NCI-H146 treated with DMSO at 0.1 percent for 48 hours (cell line): ENCODE measurements at regions not wholly inside any gene's neighbourhood (a gene's known extent, or its start where the extent isn't known, plus 50 kb on each side); places are given as distances from the start of the nearest gene placed in this dataset.
"Not testable (repeated sequence)": the region's sequence is repeated elsewhere in the genome, so short reads cannot be mapped to it uniquely, and the experiment has no call there.

ENCODE experiments used
- DNase-seq: peaks from one replicate; lab custom pipeline; 2025; ENCODE audit not compliant: unreplicated experiment; lab: John Stamatoyannopoulos, UW

DNA sequence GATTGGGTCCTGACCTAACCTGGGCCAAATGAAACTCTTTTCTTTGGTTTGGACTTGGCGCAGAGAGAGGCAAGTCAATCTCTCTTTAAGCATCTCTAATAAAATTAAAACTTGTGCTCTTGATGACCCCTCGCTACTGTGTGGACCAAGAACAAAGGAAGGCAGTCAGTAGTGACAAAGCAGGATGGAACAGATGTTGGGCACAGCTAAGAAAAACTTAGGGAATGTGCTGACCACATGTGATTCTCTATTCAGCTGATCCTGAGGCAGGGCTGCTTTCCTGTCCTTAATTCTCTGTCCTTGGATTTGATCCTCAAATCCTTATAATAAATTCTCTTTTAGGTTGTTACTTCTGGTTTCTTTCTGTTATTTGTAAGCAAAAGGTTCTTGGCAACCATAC lies 259.9 kb downstream of the ZIC1 start:
- no peak for DNase-seq

DNA sequence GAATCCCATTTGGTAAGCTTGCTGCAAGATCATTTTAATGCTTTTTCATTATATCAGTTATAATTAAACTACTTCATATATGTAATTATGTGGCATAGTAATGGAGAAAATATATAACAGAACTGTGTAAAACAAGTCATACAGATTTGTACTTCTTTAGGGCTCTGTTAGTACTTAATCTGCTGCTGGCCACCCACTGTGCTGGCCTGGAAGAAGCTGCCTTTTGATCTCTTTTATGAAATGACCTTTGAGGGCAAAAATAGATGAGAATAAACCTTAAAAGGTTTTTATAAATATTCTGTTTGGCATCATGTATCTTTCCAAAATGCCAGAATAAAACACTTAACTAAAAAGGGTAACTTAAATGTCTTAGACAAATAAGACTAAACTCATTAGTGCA lies 262.9 kb downstream of the ZIC1 start:
- no peak for DNase-seq

DNA sequence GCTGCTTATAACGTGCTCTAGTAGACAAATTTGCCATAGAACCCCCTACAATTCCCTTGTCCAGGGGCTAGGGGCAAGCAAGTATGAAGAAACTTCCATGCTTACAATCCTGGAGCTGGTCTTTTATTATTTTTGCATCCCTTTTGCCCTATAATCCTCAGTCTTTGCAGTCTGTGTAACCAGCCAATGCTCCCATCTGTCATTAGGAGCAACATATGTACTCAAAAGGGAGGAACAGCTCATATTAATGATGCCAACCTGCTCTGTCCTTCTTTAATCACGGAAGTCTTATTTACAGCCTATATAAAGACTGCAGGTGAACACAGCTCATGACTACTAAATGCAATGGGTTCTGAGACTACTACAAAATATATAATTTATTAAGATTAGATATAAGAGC lies 263.3 kb downstream of the ZIC1 start:
- no peak for DNase-seq

DNA sequence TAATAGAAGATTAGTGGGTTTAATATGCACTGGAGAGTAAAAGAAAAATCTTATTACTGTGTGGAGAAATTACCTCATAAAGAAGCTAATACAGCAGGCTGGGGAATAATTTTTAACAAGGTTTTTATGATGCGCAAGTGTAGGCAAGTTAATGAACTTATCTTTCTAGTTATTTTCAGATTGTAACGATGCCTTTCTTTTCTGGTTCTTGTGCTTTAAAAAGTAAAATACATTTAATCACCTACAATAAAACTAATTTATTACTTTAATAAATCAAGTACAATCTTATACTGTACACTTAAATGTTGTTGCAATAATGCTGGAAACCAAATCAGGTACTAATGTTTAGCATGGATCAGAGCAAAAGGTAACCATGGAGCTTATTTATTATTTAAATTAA lies 266.6 kb downstream of the ZIC1 start:
- no peak for DNase-seq

DNA sequence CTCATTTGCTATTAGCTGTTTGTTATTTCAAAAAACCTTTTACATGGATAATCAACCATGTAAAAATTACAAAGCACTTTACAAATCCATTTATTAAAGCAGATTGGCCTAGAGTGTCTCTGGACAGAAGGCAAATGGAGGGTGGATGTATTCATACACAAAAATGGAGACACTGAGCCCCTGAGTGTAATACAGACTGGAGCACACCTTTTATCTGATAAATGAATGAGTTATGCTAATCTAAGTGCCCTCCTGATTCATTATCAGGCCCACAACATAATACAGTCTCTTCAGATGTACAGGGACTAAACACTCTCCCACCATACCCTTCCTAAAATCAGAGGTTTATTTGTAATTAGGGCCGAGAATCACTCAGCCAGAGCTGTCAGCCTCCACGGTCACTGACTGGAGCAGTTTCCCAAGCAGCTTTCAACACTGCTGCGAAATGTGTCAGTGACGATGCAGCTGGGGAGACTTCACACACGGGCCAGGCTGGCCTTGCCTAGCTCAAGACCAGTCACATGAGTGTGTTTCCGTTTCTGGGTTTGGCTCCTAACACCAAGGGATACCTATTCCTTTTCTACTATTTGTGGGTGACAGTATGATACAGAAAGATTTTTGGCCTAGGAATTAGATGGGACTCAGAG lies 271.8 kb downstream of the ZIC1 start:
- no peak for DNase-seq

DNA sequence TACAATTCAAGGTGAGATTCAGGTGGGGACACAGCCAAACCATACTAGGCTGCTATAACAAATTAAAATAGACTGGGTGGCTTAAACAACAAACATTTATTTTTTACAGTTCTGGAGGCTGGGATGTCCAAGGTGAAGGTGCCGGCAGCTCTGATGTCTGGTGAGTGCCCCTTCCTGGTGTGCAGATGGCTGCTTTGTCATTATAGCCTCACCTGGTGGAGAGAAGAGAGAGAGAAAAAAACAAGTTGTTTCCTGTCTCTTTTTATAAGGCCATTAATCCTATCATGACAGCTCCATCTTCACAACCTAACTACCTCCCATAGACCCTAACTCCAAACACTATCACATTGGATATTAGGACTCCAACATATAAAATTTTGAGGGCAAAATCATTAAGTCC lies 279.7 kb downstream of the ZIC1 start:
- DNase-seq = no peak

DNA sequence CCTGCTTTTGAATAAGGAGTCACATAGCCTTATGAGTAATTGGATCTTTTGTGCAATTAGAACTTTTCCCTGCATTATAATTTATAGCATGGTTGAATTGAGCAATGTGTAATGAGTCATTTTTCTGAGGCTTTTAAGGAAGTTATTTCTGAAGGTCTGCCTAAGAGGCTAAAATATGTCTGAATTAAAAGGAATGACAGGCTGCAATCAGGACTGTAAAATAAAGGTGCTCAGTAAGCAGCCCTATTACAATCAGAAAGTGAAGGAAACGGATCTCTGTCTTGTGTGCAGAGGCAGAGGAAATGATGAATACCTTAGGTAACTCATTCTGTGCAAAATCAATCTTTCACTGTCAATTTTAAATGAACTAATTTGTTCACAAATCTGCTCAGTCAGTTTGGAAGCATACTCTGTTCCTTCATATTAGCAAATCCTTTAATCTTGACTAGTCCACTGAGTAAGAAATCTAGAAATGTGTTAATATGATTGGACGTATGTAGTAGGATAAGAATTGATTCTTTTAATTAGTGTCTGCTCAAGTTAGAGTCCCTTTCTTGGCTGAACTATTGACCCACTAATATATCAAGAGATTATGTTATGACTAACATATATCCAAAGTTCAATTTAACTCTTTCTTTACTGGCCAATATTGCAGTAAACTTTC lies 290.1 kb downstream of the ZIC1 start:
- no peak for DNase-seq

DNA sequence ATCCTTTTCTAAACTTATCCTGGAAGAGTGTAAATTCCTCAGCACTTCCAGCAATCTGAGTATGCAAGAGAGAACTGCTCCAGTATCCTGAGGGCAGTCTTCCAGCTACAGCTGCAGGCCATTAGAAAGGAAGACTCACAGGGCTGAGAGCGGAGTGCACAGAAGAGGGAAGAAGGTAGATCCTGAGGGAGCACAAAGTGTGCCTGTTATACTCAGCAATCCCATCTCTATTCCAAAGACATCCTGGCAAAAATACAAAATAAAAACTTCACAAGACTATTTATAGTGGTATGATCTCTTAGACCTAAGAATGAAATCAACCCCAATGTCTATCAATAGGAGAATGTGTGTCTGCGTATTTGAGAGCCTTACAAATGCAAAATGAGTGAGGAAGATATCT lies 292.0 kb downstream of the ZIC1 start:
- DNase-seq = no peak

DNA sequence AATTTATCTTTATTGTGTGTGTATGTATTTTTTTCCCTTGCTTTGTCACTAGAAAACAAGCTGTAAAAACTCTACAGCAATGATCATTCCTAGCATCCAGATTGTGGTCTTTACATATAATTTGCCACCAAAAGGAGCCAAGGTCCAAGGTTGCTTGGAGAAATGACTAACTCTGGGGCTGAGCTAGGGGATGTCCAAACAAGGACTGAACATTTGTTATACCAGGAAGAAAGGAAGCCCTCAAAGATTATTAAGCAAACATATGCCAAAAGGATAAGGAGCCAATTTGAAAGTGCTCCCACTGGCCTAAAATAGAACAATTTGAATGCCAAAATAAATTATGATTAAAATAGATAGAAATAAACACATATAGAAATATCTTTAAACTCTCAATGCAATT lies 293.3 kb downstream of the ZIC1 start:
- DNase-seq = no peak

DNA sequence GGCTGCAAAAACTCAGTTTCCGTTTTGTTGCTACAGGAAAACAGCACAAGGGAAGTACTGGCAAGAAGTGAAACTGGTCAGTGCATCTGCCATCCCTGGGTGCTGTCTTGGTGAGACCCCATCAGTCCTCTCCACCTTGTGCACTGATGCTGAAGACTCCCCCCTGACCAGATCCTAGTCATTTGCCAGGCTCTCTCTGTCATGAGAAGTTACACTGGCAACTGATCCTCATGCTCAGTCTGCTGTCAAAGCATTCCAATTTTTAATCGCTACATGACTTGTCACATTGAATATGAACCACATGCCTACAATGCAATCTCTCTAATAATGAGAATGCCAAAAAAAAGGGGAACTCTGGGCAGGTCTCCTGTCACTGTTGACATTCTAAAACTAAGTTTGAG lies 296.5 kb downstream of the ZIC1 start:
- DNase-seq = no peak

DNA sequence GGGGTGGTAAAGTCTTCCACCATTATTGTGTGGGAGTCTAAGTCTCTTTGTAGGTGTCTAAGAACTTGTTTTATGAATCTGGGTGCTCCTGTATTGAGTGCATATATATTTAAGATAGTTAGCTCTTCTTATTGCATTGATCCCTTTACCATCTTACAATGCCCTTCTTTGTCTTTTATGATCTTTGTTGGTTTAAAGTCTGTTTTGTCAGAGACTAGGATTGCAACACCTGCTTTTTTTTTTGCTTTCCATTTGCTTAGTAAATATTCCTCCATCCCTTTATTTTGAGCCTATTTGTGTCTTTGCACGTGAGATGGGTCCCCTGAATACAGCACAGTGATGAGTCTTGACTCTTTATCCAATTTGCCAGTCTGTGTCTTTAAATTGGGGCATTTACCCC lies 301.6 kb downstream of the ZIC1 start:
- not testable (repeated sequence) for DNase-seq

DNA sequence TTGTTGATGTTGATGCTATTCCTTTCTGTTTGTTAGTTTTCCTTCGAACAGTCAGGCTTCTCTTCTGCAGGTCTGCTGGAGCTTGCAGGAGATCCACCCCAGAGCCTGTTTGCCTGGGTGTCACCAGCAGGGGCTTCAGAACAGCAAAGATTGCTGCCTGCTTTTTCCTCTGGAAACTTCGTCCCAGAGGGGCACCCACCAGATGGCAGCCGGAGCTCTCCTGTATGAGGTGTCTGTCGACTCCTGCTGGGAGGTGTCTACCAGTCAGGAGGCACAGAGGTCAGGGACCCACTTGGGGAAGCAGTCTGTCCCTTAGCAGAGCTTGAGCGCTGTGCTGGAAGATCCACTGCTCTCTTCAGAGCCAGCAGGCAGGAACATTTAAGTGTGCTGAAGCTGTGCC lies 303.2 kb downstream of the ZIC1 start:
- DNase-seq = no peak

DNA sequence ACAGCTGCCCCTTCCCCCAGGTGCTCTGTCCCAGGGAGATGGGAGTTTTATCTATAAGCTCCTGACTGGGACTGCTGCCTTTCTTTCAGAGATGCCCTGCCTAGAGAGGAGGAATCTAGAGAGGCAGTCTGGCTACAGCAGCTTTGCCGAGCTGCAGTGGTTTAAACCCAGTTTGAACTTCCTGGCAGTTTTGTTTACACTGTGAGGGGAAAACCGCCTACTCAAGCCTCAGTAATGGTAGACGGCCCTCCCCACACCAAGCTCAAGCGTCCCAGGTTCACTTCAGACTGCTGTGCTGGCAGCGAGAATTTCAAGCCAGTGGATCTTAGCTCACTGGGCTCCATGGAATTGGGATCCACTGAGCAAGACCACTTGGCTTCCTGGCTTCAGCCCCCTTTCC lies 303.6 kb downstream of the ZIC1 start:
- not testable (repeated sequence) for DNase-seq

DNA sequence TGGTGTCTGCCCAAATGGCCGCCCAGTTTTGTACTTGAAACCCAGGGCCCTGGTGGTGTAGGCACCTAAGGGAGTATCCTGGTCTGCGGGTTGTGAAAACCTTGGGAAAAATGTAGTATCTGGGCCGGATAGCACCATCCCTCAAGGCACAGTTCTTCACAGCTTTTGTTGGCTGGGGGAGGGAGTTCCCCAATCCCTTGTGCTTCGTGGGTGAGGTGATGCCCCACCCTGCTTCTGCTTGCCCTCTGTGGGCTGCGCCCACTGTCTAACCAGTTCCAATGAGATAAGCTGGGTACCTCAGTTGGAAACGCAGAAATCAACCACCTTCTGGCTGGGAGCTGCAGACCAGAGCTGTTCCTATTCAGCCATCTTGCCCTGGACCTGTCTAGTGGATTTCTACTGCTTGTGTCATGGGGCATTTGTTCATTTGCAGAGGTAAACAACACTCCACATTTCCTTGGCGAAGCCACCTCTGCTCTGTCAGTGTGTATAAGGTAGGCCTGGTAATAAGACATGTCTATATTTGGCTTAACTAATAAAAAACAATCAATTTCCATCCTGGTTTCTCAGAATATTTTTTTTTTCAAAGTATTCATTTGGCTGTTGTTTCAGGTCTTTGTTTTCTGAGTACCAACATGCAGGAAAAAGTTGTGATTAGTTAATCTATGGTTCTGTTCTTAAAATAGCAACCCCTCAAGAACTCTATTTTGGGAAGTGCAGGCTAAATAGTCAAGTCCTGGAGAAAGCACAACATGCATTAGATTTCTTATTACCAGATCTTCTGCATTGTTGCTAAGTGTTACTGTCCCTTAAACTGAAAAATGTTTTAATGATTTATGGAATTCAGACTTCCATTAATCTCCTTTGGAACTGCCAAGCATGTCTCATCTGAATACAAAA lies 304.3 kb downstream of the ZIC1 start:
- no peak for DNase-seq

DNA sequence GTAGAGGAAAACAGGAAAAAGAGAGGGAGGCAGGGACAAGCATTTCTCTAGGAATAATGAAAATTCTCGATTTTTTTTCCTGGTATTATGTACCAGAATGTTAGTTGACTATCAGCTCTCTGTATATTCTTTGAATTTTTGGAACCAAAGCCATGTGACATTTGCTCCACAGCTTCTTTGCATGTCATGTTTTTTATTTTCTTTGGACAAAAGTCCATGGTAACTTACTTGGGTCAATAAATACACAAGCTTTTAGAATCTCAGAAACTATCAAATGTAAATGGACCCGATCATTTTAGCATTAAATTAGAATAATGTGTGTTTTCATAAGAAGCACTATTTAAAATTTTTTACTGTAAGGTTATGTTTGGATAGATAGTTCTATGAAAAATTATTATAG lies 320.5 kb downstream of the ZIC1 start:
- no peak for DNase-seq

DNA sequence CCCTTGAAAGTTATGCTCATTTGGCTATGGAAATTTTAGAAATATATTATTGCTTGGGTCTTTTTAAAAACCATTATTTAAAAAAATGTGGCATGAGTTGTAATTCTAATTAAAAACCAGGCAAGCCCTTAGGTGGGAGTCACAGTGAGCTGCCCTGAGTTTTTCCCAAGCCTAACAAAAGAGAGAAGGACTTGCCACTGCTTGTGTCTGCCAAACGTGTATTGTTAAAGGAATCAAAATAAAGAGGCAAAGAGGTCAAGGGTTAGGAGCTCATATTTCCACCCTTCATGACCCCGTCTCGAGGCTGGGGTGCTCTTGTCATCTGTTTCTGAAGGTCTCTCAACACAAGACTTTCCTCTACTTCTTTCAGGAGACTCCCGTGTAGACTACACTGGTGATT lies 321.1 kb downstream of the ZIC1 start:
- no peak for DNase-seq

DNA sequence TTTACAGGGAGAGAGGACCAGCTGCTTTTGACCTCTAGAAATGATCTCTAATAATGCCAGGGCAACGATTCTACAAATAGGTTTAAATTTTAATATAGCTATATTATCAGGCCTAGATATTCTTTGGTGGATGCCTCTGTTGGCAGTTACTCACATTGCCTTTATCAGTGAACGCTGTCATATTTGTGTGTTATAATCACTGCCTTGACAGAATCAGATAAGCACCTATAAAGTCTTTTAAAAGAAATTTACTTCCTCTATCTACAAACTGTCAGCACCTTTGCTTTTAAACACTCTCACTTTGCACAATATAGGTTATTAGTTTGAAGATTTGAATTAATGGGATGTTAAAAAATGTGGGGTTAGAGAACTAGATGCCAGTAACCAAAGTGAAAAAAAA lies 324.1 kb downstream of the ZIC1 start:
- DNase-seq = no peak

DNA sequence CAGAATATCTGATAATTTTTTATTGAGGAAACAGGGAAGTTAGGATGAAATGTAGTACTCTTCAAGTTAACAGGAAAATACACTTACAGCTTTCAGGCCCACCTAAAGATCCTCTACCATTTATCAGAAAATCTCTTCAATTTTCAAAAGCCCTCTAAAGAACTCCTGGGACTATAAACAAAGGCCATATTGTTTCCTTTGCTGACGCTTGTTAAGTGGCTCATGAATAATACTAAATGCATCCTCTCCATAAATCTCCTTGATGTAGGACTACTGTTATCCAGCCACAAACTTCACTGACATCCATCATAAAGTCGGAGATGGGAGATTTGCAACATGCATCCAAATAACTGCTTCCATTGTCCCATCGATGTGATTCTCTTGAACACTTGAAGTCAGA lies 326.5 kb downstream of the ZIC1 start:
- DNase-seq = no peak

DNA sequence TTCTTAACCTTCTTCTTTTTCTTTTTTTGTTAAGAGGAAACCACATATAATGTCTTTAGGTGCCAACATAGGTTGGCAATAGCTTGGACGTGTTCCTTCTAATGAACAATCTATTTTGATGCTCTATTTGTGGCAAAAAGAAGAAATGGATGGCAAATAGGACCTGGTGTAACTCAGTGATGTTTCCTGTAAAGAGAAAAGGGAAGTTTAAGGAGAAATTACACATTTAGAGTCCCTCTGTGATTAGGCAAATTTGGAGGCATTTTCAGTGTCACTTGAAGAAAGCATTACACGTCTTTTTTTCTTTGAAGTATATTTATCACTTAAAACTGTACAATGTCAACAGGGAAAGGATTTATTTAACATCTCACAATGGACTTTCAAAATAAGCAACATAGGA lies 327.1 kb downstream of the ZIC1 start:
- DNase-seq = no peak

DNA sequence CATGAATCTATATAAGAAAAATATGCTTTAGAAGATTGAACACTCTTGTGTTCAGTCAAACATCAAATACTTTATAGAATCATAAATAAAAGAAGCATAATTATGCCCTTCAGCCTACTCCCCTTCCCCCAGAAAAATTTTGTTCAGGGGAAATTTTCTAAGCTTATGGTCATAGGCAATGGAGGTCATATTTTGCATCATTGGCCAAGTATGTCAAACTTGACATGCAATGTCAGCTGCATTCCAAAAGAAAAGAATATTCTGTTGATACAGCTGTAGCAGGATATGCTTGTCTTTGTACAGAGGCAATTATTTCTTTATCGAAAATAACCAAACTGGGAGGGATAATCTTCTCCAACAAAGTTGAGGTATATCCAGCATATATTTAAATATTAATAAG lies 328.2 kb downstream of the ZIC1 start:
- no peak for DNase-seq

DNA sequence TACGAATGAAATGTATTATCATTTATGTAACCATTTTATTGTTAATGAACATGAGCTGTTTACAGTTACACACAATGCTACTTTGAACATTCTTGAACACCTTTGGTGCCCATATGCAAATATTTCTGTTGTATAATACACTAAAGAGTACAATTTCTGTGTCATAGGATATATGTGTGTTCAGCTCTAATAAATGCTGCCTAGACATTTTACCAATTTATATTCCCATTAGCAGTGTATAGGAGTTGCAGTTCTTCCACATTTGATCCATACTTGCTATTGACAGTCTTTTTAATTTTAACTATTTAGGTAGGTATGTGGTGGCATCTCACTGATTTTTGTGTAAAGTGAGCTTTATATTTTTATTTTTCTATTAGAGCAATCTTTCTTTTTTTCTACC lies 331.8 kb downstream of the ZIC1 start:
- DNase-seq = no peak

DNA sequence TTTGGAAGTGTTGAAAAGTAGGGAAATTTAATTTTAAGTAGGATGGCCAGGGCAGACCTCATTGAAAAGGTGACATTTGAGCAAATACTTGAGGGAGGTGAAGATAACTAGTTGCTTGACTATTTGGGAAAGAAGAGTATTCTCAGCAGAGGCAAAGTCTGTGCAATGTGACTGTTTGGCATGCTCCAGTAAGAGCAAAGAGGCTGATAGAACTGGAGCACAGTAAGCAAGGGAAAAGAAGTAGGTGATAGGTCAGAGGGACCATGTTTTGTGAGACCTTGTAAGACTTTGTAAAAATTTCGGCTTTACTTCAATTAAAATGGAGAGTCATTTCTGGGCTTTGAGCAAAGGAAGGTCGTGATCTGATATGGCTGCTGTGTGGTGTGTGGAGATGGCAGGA lies 335.8 kb downstream of the ZIC1 start:
- no peak for DNase-seq
